Vagina (tissue), 2 donors: ENCODE measurements at regions not wholly inside any gene's neighbourhood (a gene's known extent, or its start where the extent isn't known, plus 50 kb on each side); places are given as distances from the start of the nearest gene placed in this dataset.

Experiments
- CTCF ChIP-seq, 3 experiments: fragments of 450-650 bp in 2 of 3; fragments of 200-600 bp in 1 of 3; sonication (generic) in 1 of 3; IDR thresholded peaks; one replicate each; pipeline ENCODE4 v1.5.1; 2017 to 2019; ENCODE audit warnings: antibody characterized with exemption in 3 of 3, mild to moderate bottlenecking in 2 of 3, moderate library complexity in 2 of 3
- POLR2A ChIP-seq, 2 donors: fragments of 450-650 bp; IDR thresholded peaks; one replicate each; pipeline ENCODE4 v1.6.1; 2017; ENCODE audit warnings: antibody characterized with exemption in 2 of 2, mild to moderate bottlenecking in 2 of 2, moderate library complexity in 2 of 2
- POLR2AphosphoS5 ChIP-seq, 2 donors: sonication (generic); formaldehyde crosslinking; IDR thresholded peaks; one replicate each; pipeline ENCODE4 v1.9.0; 2017; ENCODE audit warnings: antibody characterized with exemption in 2 of 2, mild to moderate bottlenecking in 2 of 2, low read depth in 1 of 2; ENCODE audit not compliant: insufficient read depth in 1 of 2

GRCh38 chr7:136049818-136050461, 72.8 kb upstream of the MTPN start:
- TF ChIP-seq CTCF (IDR thresholded peaks at IDR 0.05) (no peak), POLR2AphosphoS5 (IDR thresholded peaks at IDR 0.05; ENCODE audit: insufficient read depth in 1 of 2, low read depth in 1 of 2) (no peak), POLR2A (IDR thresholded peaks at IDR 0.05) (no peak)
